Neural progenitor cell (in vitro differentiated cells): ENCODE measurements at regions not wholly inside any gene's neighbourhood (a gene's known extent, or its start where the extent isn't known, plus 50 kb on each side); places are given as distances from the start of the nearest gene placed in this dataset.
A peak's percentile ranks its signal among the peaks of the same experiment; 100 is the strongest.

Experiments
- DNase-seq: peaks from one replicate; pipeline ENCODE4 v3.0.0-alpha.2; 2016; ENCODE audit warnings: low spot score
- H2AFZ ChIP-seq: fragments of 200-600 bp; sonication (generic); replicated peaks from 2 replicates; pipeline ENCODE4 v1.6.1; 2016; ENCODE audit warnings: antibody characterized with exemption
- H3F3A ChIP-seq: fragments of 200-600 bp; sonication (generic); 2 replicates; pipeline ENCODE4 v1.6.1; 2016; ENCODE audit warnings: antibody characterized with exemption, low read depth
- H3K27ac ChIP-seq: fragments of 200-600 bp; sonication (generic); 2 replicates; pipeline ENCODE4 v1.5.1; 2016; ENCODE audit warnings: mild to moderate bottlenecking
- H3K27me3 ChIP-seq: fragments of 200-600 bp; sonication (generic); 2 replicates; pipeline ENCODE4 v1.6.1; 2016; ENCODE audit warnings: mild to moderate bottlenecking, moderate library complexity
- H3K36me3 ChIP-seq: fragments of 200-600 bp; sonication (generic); 2 replicates; pipeline ENCODE4 v1.5.1; 2016
- H3K4me1 ChIP-seq: fragments of 200-600 bp; sonication (generic); 2 replicates; pipeline ENCODE4 v1.6.1; 2016; ENCODE audit warnings: mixed run types
- H3K4me2 ChIP-seq: fragments of 200-600 bp; sonication (generic); 2 replicates; pipeline ENCODE4 v1.6.1; 2016
- H3K4me3 ChIP-seq: fragments of 200-600 bp; sonication (generic); 2 replicates; pipeline ENCODE4 v1.5.1; 2016
- H3K79me2 ChIP-seq: fragments of 200-600 bp; sonication (generic); 2 replicates; pipeline ENCODE4 v1.6.1; 2016; ENCODE audit warnings: low read depth
- H3K9ac ChIP-seq: fragments of 200-600 bp; sonication (generic); 2 replicates; pipeline ENCODE4 v1.6.1; 2016
- H3K9me3 ChIP-seq: fragments of 200-600 bp; sonication (generic); 2 replicates; pipeline ENCODE4 v1.5.1; 2016; ENCODE audit warnings: low read depth
- H4K20me1 ChIP-seq: fragments of 200-600 bp; sonication (generic); 2 replicates; pipeline ENCODE4 v1.6.1; 2016; ENCODE audit warnings: low read depth
- H3K27ac Mint-ChIP-seq: 3 replicates; pipeline ENCODE4 v1.8.0; 2021; ENCODE audit warnings: mixed read lengths
- H3K27me3 Mint-ChIP-seq: 2 replicates; pipeline ENCODE4 v1.8.0; 2022; ENCODE audit warnings: low read depth, mild to moderate bottlenecking, inconsistent platforms, moderate library complexity, mixed read lengths; ENCODE audit not compliant: insufficient read depth
- H3K36me3 Mint-ChIP-seq: 3 replicates; pipeline ENCODE4 v1.8.0; 2021; ENCODE audit warnings: mixed read lengths
- H3K4me1 Mint-ChIP-seq: 3 replicates; pipeline ENCODE4 v1.8.0; 2021; ENCODE audit warnings: mixed read lengths
- H3K4me3 Mint-ChIP-seq: 3 replicates; pipeline ENCODE4 v1.8.0; 2021; ENCODE audit warnings: mild to moderate bottlenecking, moderate library complexity, mixed read lengths
- H3K9me3 Mint-ChIP-seq: 3 replicates; pipeline ENCODE4 v1.8.0; 2020; ENCODE audit warnings: mixed read lengths
- EZH2 ChIP-seq: fragments of 200-600 bp; sonication (generic); IDR thresholded peaks from 2 replicates; pipeline ENCODE4 v1.6.1; 2017; ENCODE audit warnings: antibody characterized with exemption, mild to moderate bottlenecking, moderate library complexity
- EZH2phosphoT487 ChIP-seq: fragments of 200-600 bp; sonication (generic); IDR thresholded peaks from 2 replicates; pipeline ENCODE4 v1.6.1; 2017; ENCODE audit warnings: antibody characterized with exemption
- TF ChIP-seq, protein P1 (sequence below): fragments of 200-600 bp; sonication (generic); IDR thresholded peaks from 2 replicates; pipeline ENCODE4 v1.5.1; 2017; ENCODE audit warnings: antibody characterized with exemption, mild to moderate bottlenecking

DNA sequence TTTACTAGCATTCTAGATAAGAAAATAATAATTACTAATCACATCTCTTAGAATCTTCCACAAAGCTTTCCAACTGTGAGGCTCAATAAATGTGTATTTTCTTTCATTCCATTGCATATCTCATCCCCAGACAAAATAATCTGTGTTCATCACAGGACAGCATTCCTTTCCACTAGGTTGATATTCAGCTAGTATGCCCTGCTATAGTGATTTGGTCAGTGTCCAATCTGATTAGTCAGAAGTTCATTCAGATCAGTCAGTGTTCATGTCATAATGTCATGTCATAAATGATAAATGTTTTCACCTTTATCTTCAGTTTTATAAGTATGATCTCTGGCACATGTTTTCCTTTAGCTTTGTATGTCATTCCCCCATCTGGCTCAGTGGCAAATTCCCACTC lies 611.4 kb downstream of the KCTD8 start:
- H4K20me1 ChIP-seq, result no peaks in the 10 kb centered on the region
- no peaks in the 10 kb centered on the region for H3K9me3 ChIP-seq
- DNase-seq, result no peak
- no peak overlapping the region for H3K27ac Mint-ChIP-seq
- H3K27me3 Mint-ChIP-seq, result no peaks in the 10 kb centered on the region
- no peaks in the 10 kb centered on the region for H3K36me3 Mint-ChIP-seq
- no peaks in the 10 kb centered on the region for H3K9me3 Mint-ChIP-seq
- TF ChIP-seq EZH2, result no peak
- no peak for TF ChIP-seq EZH2phosphoT487
- TF ChIP-seq, protein P1, sequence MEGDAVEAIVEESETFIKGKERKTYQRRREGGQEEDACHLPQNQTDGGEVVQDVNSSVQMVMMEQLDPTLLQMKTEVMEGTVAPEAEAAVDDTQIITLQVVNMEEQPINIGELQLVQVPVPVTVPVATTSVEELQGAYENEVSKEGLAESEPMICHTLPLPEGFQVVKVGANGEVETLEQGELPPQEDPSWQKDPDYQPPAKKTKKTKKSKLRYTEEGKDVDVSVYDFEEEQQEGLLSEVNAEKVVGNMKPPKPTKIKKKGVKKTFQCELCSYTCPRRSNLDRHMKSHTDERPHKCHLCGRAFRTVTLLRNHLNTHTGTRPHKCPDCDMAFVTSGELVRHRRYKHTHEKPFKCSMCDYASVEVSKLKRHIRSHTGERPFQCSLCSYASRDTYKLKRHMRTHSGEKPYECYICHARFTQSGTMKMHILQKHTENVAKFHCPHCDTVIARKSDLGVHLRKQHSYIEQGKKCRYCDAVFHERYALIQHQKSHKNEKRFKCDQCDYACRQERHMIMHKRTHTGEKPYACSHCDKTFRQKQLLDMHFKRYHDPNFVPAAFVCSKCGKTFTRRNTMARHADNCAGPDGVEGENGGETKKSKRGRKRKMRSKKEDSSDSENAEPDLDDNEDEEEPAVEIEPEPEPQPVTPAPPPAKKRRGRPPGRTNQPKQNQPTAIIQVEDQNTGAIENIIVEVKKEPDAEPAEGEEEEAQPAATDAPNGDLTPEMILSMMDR, result no peak
- H3K36me3 ChIP-seq, result no peaks in the 10 kb centered on the region
- no peaks in the 10 kb centered on the region for H3K4me1 Mint-ChIP-seq
- H3K27me3 ChIP-seq, result no peaks in the 10 kb centered on the region
- no peak overlapping the region for H3K4me3 Mint-ChIP-seq
- no peak overlapping the region for H3K4me2 ChIP-seq
- H3K9ac ChIP-seq, result no peak overlapping the region
- H3K79me2 ChIP-seq, result no peaks in the 10 kb centered on the region
- H3K4me3 ChIP-seq, result no peak overlapping the region
- no peak overlapping the region for H3K27ac ChIP-seq
- H3F3A ChIP-seq, result no peaks in the 10 kb centered on the region
- no peaks in the 10 kb centered on the region for H3K4me1 ChIP-seq
- H2AFZ ChIP-seq, result no peak overlapping the region

DNA sequence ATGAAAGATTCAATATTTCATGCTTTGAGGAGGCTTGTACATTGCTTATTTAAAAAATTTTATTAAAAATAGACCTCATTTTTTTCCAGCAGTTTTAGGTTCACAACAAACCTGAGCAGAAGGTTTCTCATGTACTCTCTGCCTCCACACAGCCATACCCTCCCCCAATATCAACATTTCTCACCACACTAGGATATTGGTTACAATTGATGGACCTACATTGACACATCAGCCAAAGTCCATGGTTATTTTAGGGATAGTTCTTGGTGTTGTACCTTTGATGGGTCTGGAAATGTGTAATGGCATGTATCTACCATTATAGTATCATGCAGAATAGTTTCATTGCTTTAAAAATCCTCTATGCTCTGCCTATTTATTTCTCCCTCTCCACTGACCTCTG lies 611.0 kb downstream of the KCTD8 start:
- no peaks in the 10 kb centered on the region for H3K4me1 ChIP-seq
- H3K27me3 ChIP-seq, result no peaks in the 10 kb centered on the region
- TF ChIP-seq, protein P1, result no peak
- TF ChIP-seq EZH2phosphoT487 (no peak), EZH2 (no peak)
- Mint-ChIP-seq H3K36me3 (no peaks in the 10 kb centered on the region), H3K27me3 (no peaks in the 10 kb centered on the region), H3K4me1 (no peaks in the 10 kb centered on the region), H3K9me3 (no peaks in the 10 kb centered on the region), H3K4me3 (no peak overlapping the region), H3K27ac (no peak overlapping the region)
- H3K4me2 ChIP-seq, result no peak overlapping the region
- H3K79me2 ChIP-seq, result no peaks in the 10 kb centered on the region
- H3K27ac ChIP-seq, result no peak overlapping the region
- H4K20me1 ChIP-seq, result no peaks in the 10 kb centered on the region
- H3F3A ChIP-seq, result no peaks in the 10 kb centered on the region
- H3K9ac ChIP-seq, result no peak overlapping the region
- H3K36me3 ChIP-seq, result no peaks in the 10 kb centered on the region
- H3K4me3 ChIP-seq, result no peak overlapping the region
- no peaks in the 10 kb centered on the region for H3K9me3 ChIP-seq
- DNase-seq, result no peak
- H2AFZ ChIP-seq, result no peak overlapping the region

DNA sequence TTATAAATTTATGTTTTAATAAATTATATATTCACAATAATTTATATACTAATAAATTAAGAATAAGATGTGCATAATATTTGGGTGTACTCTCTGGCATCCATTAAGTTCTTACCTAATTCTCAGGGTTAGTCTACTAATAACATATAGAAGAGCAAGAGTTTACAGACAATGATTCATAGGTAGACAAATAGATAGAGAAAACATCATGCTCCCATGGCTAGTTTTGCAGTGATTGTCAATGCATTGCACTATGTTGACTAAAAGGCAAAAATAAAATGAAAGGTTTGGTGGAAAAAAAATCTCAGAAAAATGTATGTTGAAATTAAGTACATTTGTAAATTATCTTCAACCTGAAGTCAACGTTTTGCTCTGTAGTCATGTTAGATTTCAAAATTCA lies 606.0 kb downstream of the KCTD8 start:
- Histone ChIP-seq H3K9ac (no peak overlapping the region), H3K4me2 (no peak overlapping the region), H3K4me1 (no peaks in the 10 kb centered on the region), H4K20me1 (no peaks in the 10 kb centered on the region), H3K9me3 (no peaks in the 10 kb centered on the region), H3K27me3 (no peaks in the 10 kb centered on the region), H3F3A (no peaks in the 10 kb centered on the region), H3K79me2 (no peaks in the 10 kb centered on the region), H3K4me3 (no peak overlapping the region), H3K36me3 (no peaks in the 10 kb centered on the region), H3K27ac (no peak overlapping the region), H2AFZ (no peak overlapping the region)
- H3K27ac Mint-ChIP-seq, result no peak overlapping the region
- H3K36me3 Mint-ChIP-seq, result no peaks in the 10 kb centered on the region
- no peak for TF ChIP-seq EZH2
- no peak for TF ChIP-seq EZH2phosphoT487
- TF ChIP-seq, protein P1, result no peak
- no peak overlapping the region for H3K4me3 Mint-ChIP-seq
- peaks cover 4% of the 10 kb centered on the region for H3K4me1 Mint-ChIP-seq
- no peaks in the 10 kb centered on the region for H3K9me3 Mint-ChIP-seq
- H3K27me3 Mint-ChIP-seq, result no peaks in the 10 kb centered on the region
- DNase-seq, result no peak

DNA sequence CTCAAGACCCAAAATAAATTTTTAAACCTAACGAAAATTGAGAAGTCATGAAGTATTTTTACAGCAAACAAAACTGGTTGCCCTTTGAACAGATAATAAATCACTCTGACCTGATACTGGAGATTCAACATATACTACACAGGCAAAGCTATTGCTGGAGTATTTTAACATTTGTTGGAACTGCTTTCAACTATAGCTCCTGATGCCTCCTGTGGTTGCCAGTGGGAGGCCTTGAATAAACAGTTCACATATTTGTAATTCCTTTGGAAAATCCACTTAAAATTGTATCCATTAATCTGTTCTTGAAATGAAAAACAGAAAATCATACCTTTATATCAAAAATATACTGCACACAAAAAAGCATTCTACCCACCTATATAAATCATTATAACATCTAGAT lies 605.1 kb downstream of the KCTD8 start:
- Histone ChIP-seq H2AFZ (no peak overlapping the region), H3K4me3 (no peak overlapping the region), H3K27me3 (no peaks in the 10 kb centered on the region), H3K4me1 (no peaks in the 10 kb centered on the region), H3K4me2 (no peak overlapping the region), H3K36me3 (no peaks in the 10 kb centered on the region), H4K20me1 (no peaks in the 10 kb centered on the region), H3K27ac (no peak overlapping the region), H3K9ac (no peak overlapping the region), H3K9me3 (no peaks in the 10 kb centered on the region), H3F3A (no peaks in the 10 kb centered on the region), H3K79me2 (no peaks in the 10 kb centered on the region)
- peak; percentile 11 for DNase-seq
- peaks cover 4% of the 10 kb centered on the region for H3K4me1 Mint-ChIP-seq
- H3K27ac Mint-ChIP-seq, result no peak overlapping the region
- H3K27me3 Mint-ChIP-seq, result no peaks in the 10 kb centered on the region
- H3K9me3 Mint-ChIP-seq, result no peaks in the 10 kb centered on the region
- H3K36me3 Mint-ChIP-seq, result no peaks in the 10 kb centered on the region
- TF ChIP-seq EZH2phosphoT487, result no peak
- TF ChIP-seq, protein P1, result no peak
- TF ChIP-seq EZH2, result no peak
- H3K4me3 Mint-ChIP-seq, result no peak overlapping the region
